Adipocyte (in vitro differentiated cells): ENCODE measurements at regions not wholly inside any gene's neighbourhood (a gene's known extent, or its start where the extent isn't known, plus 50 kb on each side); places are given as distances from the start of the nearest gene placed in this dataset.
"Not testable (repeated sequence)": the region's sequence is repeated elsewhere in the genome, so short reads cannot be mapped to it uniquely, and the experiment has no call there.

Experiments
- DNase-seq: peaks from one replicate; pipeline ENCODE4 v3.0.0-alpha.2; 2015; ENCODE audit warnings: low read depth
- H3K27me3 ChIP-seq: replicated peaks from 2 replicates; pipeline ENCODE4 v1.7.0; 2013; ENCODE audit warnings: mild to moderate bottlenecking, low read length, moderate library complexity; ENCODE audit not compliant: control insufficient read depth, insufficient read depth
- H3K36me3 ChIP-seq: 2 replicates; pipeline ENCODE4 v1.7.0; 2013; ENCODE audit warnings: low read length, mild to moderate bottlenecking, moderate library complexity; ENCODE audit not compliant: control insufficient read depth, insufficient read depth, severe bottlenecking
- H3K4me1 ChIP-seq: 2 replicates; pipeline ENCODE4 v1.7.0; 2013; ENCODE audit warnings: mild to moderate bottlenecking, low read length, moderate library complexity; ENCODE audit not compliant: control insufficient read depth, insufficient read depth
- H3K4me3 ChIP-seq: 2 replicates; pipeline ENCODE4 v1.7.0; 2013; ENCODE audit warnings: mild to moderate bottlenecking, low read length, moderate library complexity
- H3K9ac ChIP-seq: 2 replicates; pipeline ENCODE4 v1.7.0; 2013; ENCODE audit warnings: mild to moderate bottlenecking, low read length, moderate library complexity
- H3K9me3 ChIP-seq: 2 replicates; pipeline ENCODE4 v1.7.0; 2013; ENCODE audit warnings: mild to moderate bottlenecking, low read length, moderate library complexity; ENCODE audit not compliant: control insufficient read depth

- Histone ChIP-seq H3K9me3 (no peaks in the 10 kb centered on the region), H3K4me3 (no peak overlapping the region)
These were observed 1118.8 kb upstream of the TMPRSS15 start for GRCh38 chr21:19522381-19522780.

GRCh38 chr21:19523061-19523460, 1119.5 kb upstream of the TMPRSS15 start:
- H3K4me1 ChIP-seq, result no peaks in the 10 kb centered on the region
- no peak for DNase-seq

More at GRCh38 chr21:19522381-19522780, 1118.8 kb upstream of the TMPRSS15 start:
- no peak overlapping the region for H3K9ac ChIP-seq
- no peaks in the 10 kb centered on the region for H3K27me3 ChIP-seq
- no peaks in the 10 kb centered on the region for H3K36me3 ChIP-seq
- DNase-seq, result no peak
- no peaks in the 10 kb centered on the region for H3K4me1 ChIP-seq

GRCh38 chr21:19523746-19524145, 1120.2 kb upstream of the TMPRSS15 start:
- no peaks in the 10 kb centered on the region for H3K4me1 ChIP-seq
- H3K36me3 ChIP-seq, result no peaks in the 10 kb centered on the region
- no peaks in the 10 kb centered on the region for H3K27me3 ChIP-seq
- no peak for DNase-seq
- H3K9ac ChIP-seq, result no peak overlapping the region
- no peak overlapping the region for H3K4me3 ChIP-seq
- no peaks in the 10 kb centered on the region for H3K9me3 ChIP-seq

More at GRCh38 chr21:19523061-19523460, 1119.5 kb upstream of the TMPRSS15 start:
- H3K4me3 ChIP-seq, result no peak overlapping the region
- no peaks in the 10 kb centered on the region for H3K27me3 ChIP-seq
- no peaks in the 10 kb centered on the region for H3K9me3 ChIP-seq
- no peaks in the 10 kb centered on the region for H3K36me3 ChIP-seq
- H3K9ac ChIP-seq, result no peak overlapping the region

- DNase-seq, result no peak
- Histone ChIP-seq H3K4me3 (no peak overlapping the region), H3K9ac (no peak overlapping the region), H3K36me3 (no peaks in the 10 kb centered on the region), H3K4me1 (no peaks in the 10 kb centered on the region), H3K27me3 (no peaks in the 10 kb centered on the region), H3K9me3 (no peaks in the 10 kb centered on the region)
These were observed 1125.4 kb upstream of the TMPRSS15 start for GRCh38 chr21:19529031-19529430.

DNA sequence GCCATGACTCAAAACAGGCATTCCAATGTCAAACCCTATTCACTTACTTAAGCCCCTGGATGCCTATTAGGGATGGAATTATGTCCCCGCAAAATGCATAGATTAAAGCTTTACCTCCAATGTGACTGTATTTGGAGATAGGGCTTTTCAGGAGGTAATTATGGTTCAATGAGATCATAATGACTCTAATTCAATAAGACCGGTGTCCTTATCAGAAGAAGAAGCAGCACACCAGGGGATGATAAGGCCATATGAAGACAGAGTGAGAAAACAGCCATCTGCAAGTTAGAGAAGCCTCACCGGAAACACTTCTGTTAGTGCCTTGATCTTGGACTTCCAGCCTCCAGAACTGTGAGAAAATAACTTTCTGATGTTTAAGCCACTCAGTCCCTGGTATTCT, 1131.8 kb upstream of the TMPRSS15 start:
- Histone ChIP-seq H3K4me3 (no peak overlapping the region), H3K9ac (no peak overlapping the region)
- DNase-seq, result no peak

DNA sequence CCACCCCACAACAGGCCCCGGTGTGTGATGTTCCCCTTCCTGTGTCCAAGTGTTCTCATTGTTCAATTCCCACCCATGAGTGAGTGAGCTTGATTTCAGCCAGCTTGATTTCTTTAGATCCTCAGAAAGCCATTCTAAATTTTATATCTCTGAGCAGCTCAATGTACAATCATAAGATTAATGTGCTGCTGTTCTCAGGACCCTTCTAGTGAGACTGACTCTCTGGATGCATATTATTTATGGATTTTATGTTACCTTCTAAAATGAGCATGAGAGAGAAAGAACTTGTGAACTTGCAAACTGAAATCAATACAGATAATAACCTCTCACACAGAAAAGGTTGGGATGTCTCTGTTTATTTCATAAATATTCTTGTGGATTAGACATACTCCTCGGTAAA, 1133.5 kb upstream of the TMPRSS15 start:
- DNase-seq, result no peak
- H3K4me3 ChIP-seq, result no peak overlapping the region
- H3K36me3 ChIP-seq, result no peaks in the 10 kb centered on the region

More for the DNA sequence above, 1131.8 kb upstream of the TMPRSS15 start:
- no peaks in the 10 kb centered on the region for H3K4me1 ChIP-seq
- H3K36me3 ChIP-seq, result no peaks in the 10 kb centered on the region
- no peaks in the 10 kb centered on the region for H3K27me3 ChIP-seq
- no peaks in the 10 kb centered on the region for H3K9me3 ChIP-seq

GRCh38 chr21:19540287-19540686, 1136.7 kb upstream of the TMPRSS15 start:
- no peaks in the 10 kb centered on the region for H3K36me3 ChIP-seq
- H3K9me3 ChIP-seq, result no peaks in the 10 kb centered on the region
- DNase-seq, result no peak
- no peak overlapping the region for H3K9ac ChIP-seq
- H3K4me3 ChIP-seq, result no peak overlapping the region
- H3K27me3 ChIP-seq, result no peaks in the 10 kb centered on the region
- no peaks in the 10 kb centered on the region for H3K4me1 ChIP-seq

More for the DNA sequence above, 1133.5 kb upstream of the TMPRSS15 start:
- H3K27me3 ChIP-seq, result no peaks in the 10 kb centered on the region
- H3K9me3 ChIP-seq, result no peaks in the 10 kb centered on the region
- H3K9ac ChIP-seq, result no peak overlapping the region
- H3K4me1 ChIP-seq, result no peaks in the 10 kb centered on the region

- H3K9ac ChIP-seq, result no peak overlapping the region
- H3K4me1 ChIP-seq, result no peaks in the 10 kb centered on the region
- no peaks in the 10 kb centered on the region for H3K27me3 ChIP-seq
- no peak for DNase-seq
- H3K36me3 ChIP-seq, result no peaks in the 10 kb centered on the region
- no peak overlapping the region for H3K4me3 ChIP-seq
- H3K9me3 ChIP-seq, result no peaks in the 10 kb centered on the region
These were observed 1138.0 kb upstream of the TMPRSS15 start for GRCh38 chr21:19541602-19542001.

DNA sequence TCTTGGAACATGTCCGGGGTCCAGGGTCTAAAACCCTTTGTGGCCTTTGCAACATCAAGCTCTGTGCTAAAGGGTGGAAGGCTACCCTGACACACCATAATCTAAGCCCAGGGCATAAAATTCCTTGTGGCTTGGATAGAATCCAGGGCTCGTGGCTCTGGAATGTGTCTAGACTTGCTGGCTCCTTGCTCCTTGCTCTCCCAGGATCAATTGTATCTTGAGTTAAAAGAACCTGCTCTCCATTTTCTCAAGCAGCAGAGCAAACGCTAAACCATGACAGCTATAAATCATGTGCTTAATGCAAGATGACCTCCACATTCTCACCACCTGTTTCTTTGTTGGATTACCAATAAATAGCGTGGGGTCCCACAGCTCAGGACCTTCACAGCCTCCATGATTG, 1140.9 kb upstream of the TMPRSS15 start:
- not testable (repeated sequence) for H3K9ac ChIP-seq, H3K4me1 ChIP-seq, H3K27me3 ChIP-seq, H3K4me3 ChIP-seq, DNase-seq, H3K36me3 ChIP-seq, H3K9me3 ChIP-seq

GRCh38 chr21:19547951-19548840, 1144.6 kb upstream of the TMPRSS15 start:
- H3K27me3 ChIP-seq, result no peaks in the 10 kb centered on the region
- no peaks in the 10 kb centered on the region for H3K36me3 ChIP-seq
- H3K4me1 ChIP-seq, result no peaks in the 10 kb centered on the region
- peaks cover 6% of the 10 kb centered on the region for H3K9me3 ChIP-seq
- H3K4me3 ChIP-seq, result no peak overlapping the region
- no peak overlapping the region for H3K9ac ChIP-seq
- DNase-seq, result no peak

GRCh38 chr21:19553919-19554615, 1150.5 kb upstream of the TMPRSS15 start:
- Histone ChIP-seq H3K9me3 (peaks cover 6% of the 10 kb centered on the region), H3K27me3 (no peaks in the 10 kb centered on the region), H3K4me1 (no peaks in the 10 kb centered on the region), H3K9ac (no peak overlapping the region), H3K4me3 (no peak overlapping the region), H3K36me3 (no peaks in the 10 kb centered on the region)
- DNase-seq, result no peak
